Testis (tissue), 2 donors: ENCODE measurements at regions not wholly inside any gene's neighbourhood (a gene's known extent, or its start where the extent isn't known, plus 50 kb on each side); places are given as distances from the start of the nearest gene placed in this dataset.

ENCODE experiments used
- DNase-seq: peaks from one replicate; pipeline ENCODE4 v3.0.0-alpha.2; 2019
- H3K27ac ChIP-seq, 2 donors: fragments of 200-600 bp; sonication (generic); one replicate each; pipeline ENCODE4 v1.5.1; 2019
- H3K27me3 ChIP-seq: fragments of 200-600 bp; sonication (generic); one replicate; pipeline ENCODE4 v1.5.1; 2019
- H3K36me3 ChIP-seq: fragments of 200-600 bp; sonication (generic); one replicate; pipeline ENCODE4 v1.5.1; 2017; ENCODE audit warnings: low read depth; ENCODE audit errors: missing control alignments
- H3K4me1 ChIP-seq: fragments of 200-600 bp; sonication (generic); one replicate; pipeline ENCODE4 v1.5.1; 2019
- H3K4me3 ChIP-seq, 2 donors: fragments of 200-600 bp; sonication (generic); one replicate each; pipeline ENCODE4 v1.5.1; 2017 to 2019
- H3K9me3 ChIP-seq: fragments of 200-600 bp; sonication (generic); one replicate; pipeline ENCODE4 v1.5.1; 2017
- POLR2A ChIP-seq: fragments of 450-650 bp; IDR thresholded peaks from one replicate; pipeline ENCODE4 v1.6.1; 2017; ENCODE audit warnings: antibody characterized with exemption, mild to moderate bottlenecking, moderate library complexity
- WGBS, 2 donors: methylation state at CpG; one replicate each; pipeline ENCODE4 v1.1.5; 2018; 5-methylcytosine and 5-hydroxymethylcytosine counted together
- intact Hi-C: fragments of 100-400 bp; cut with DNase I; formaldehyde crosslinking; loops from one replicate; pipeline ENCODE4 v1.15.1; 2023; ENCODE audit warnings: low total_unique reads
- TF ChIP-seq, protein P1 (sequence below), 3 experiments: fragments of 450-650 bp in 2 of 3; fragments of 200-600 bp in 1 of 3; sonication (generic) in 1 of 3; IDR thresholded peaks; one replicate each; pipeline ENCODE4 v1.5.1; 2016 to 2019; ENCODE audit warnings: antibody characterized with exemption in 3 of 3, mild to moderate bottlenecking in 2 of 3, moderate library complexity in 1 of 3

DNA sequence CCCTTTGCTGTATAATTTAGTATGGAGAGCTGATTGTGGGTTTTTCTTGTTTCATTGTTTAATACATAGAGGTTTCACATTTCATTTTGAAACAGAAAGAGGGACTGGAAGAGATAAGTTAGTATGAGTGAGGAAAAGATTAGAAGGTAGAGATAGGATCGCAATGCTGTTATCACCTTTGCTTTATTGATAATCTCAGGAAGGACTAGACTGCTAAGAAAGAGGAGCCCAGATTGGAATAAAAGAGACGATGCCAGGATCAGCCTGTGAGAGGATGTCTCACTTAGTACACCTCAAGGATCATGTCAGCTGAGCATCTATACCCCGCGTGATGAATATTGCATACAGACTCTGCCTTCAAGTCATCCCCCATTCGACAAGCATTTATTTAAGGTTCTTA, 178.0 kb upstream of the DMAC1 start:
- H3K27ac ChIP-seq: no peak overlapping the region
- no peak for TF ChIP-seq POLR2A
- TF ChIP-seq, protein P1, sequence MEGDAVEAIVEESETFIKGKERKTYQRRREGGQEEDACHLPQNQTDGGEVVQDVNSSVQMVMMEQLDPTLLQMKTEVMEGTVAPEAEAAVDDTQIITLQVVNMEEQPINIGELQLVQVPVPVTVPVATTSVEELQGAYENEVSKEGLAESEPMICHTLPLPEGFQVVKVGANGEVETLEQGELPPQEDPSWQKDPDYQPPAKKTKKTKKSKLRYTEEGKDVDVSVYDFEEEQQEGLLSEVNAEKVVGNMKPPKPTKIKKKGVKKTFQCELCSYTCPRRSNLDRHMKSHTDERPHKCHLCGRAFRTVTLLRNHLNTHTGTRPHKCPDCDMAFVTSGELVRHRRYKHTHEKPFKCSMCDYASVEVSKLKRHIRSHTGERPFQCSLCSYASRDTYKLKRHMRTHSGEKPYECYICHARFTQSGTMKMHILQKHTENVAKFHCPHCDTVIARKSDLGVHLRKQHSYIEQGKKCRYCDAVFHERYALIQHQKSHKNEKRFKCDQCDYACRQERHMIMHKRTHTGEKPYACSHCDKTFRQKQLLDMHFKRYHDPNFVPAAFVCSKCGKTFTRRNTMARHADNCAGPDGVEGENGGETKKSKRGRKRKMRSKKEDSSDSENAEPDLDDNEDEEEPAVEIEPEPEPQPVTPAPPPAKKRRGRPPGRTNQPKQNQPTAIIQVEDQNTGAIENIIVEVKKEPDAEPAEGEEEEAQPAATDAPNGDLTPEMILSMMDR (IDR thresholded peaks at IDR 0.05): no peak
- peaks cover 5% of the 10 kb centered on the region for H3K4me1 ChIP-seq
- no peaks in the 10 kb centered on the region for H3K27me3 ChIP-seq
- H3K9me3 ChIP-seq: no peaks in the 10 kb centered on the region
- H3K36me3 ChIP-seq: no peaks in the 10 kb centered on the region
- no peak for DNase-seq
- intact Hi-C loops: no loop called here
- no peak overlapping the region for H3K4me3 ChIP-seq
- 78 to 85% methylated on average over 5 of the region's 5 CpGs for WGBS, 2 donors

DNA sequence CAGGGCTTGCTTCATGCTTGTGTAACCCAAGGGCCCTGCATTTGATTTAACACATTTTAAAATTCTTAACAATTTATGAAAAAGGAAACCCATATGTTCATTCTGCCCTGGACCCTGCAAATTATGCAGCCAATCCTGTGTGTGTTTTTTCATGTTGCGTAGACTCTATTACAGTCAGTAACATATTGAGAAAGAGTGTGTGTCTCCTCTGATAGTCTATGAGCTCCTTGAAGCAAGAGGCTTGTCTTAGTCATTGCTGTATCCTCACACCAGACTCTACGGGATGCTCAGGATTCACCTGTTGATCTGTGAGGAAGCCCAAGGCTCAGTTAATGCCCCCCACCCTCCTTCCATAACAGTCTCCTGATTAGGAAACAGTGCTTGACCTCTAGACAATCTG, 177.3 kb upstream of the DMAC1 start:
- Histone ChIP-seq H3K36me3 (no peaks in the 10 kb centered on the region), H3K27ac (no peak overlapping the region), H3K4me1 (peaks cover 3% of the 10 kb centered on the region), H3K4me3 (no peak overlapping the region), H3K27me3 (no peaks in the 10 kb centered on the region), H3K9me3 (no peaks in the 10 kb centered on the region)
- WGBS, 2 donors: 87 to 90% methylated on average over 2 of the region's 2 CpGs
- no peak for TF ChIP-seq POLR2A
- TF ChIP-seq, protein P1 (IDR thresholded peaks at IDR 0.05): no peak
- intact Hi-C loops: no loop called here
- no peak for DNase-seq

DNA sequence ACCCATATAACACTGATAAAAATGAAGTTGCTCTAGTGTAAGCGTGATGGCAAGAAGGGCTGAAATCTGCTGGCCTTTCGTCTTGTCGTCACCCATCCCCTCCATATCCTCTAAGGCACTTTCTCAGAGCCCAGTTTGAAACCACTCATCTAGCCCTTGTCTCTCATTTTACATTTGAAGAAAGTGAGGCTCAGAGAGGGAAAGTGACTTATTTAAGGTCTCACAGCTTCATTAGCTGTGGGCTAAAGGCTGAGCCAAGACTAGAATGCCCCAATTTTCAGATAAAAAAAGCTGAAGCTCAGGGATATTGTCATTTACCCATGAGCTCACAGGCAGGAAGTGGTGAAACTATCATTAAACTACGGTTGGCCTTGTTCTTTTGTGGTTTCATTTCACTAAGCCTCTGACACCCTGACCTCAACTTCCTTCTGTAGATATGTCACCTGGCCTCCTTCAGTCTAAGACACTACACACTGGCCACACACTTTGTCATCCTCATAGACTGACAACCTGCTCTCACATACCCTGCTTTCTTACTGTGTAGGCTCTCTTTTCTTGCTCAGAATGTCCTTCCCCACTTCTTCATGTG, 176.7 kb upstream of the DMAC1 start:
- H3K4me3 ChIP-seq: no peak overlapping the region
- no peak overlapping the region for H3K27ac ChIP-seq
- intact Hi-C loops: no loop called here
- 81 to 83% methylated on average over 4 of the region's 4 CpGs for WGBS, 2 donors
- no peaks in the 10 kb centered on the region for H3K36me3 ChIP-seq
- no peak for DNase-seq
- TF ChIP-seq POLR2A: no peak
- TF ChIP-seq, protein P1 (IDR thresholded peaks at IDR 0.05): no peak
- H3K4me1 ChIP-seq: peaks cover 3% of the 10 kb centered on the region
- no peaks in the 10 kb centered on the region for H3K9me3 ChIP-seq
- no peaks in the 10 kb centered on the region for H3K27me3 ChIP-seq

DNA sequence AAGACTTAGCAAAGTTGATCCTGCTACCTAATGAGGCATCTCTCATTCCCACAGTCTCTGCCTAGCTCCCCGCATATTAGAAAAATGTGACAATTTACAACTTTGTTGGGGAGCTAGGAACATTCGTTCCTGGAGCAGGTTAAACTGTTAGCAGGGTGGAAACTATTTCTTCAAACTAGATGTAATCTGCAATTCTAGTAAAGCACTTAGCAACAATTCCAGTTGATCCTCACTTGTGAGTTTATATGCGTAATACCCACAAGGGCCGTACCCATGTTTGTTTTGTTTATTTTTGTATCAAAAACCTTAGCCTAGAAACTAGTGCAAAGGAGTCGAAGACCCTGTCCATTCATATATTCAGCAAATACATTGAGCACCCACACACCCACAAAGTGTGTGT, 175.8 kb upstream of the DMAC1 start:
- intact Hi-C loops: no loop called here
- Histone ChIP-seq H3K36me3 (no peaks in the 10 kb centered on the region), H3K27me3 (no peaks in the 10 kb centered on the region), H3K27ac (no peak overlapping the region), H3K9me3 (no peaks in the 10 kb centered on the region), H3K4me3 (no peak overlapping the region), H3K4me1 (no peaks in the 10 kb centered on the region)
- no peak for DNase-seq
- no peak for TF ChIP-seq POLR2A
- TF ChIP-seq, protein P1 (IDR thresholded peaks at IDR 0.05): no peak
- 82 to 88% methylated on average over 5 of the region's 5 CpGs for WGBS, 2 donors

DNA sequence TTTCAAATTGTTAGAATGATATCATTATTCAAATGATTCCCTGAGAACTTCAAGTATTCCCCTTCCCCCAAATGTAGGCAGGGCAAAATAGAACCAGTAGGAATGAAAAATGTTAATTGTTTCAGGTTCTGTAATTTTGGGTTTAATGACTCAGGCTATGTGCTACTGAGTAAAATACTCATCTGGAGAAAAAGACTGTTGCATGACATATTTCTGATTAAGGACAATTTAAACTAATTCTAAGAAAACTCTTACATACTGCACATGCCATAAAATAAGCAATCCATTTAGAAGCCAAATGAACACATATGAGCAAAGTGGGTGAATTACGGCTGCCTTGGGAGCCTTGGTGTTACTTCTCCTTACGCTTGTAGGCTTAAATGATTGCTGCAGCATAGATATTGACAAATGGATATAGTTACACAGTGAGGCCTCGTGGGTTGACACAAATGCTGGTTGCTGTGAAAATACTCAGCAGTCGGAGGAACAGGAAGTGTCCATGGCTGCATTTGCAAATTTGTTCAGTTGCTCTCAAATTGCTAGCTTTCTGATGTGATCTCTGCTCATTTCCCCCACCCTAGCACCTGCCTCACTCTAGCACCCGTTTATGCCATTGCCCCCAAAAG, 174.9 kb upstream of the DMAC1 start:
- WGBS, 2 donors: 73 to 78% methylated on average over 5 of the region's 5 CpGs
- TF ChIP-seq, protein P1 (IDR thresholded peaks at IDR 0.05): no peak
- TF ChIP-seq POLR2A: no peak
- Histone ChIP-seq H3K27me3 (no peaks in the 10 kb centered on the region), H3K4me3 (no peak overlapping the region), H3K9me3 (no peaks in the 10 kb centered on the region), H3K27ac (no peak overlapping the region), H3K4me1 (no peaks in the 10 kb centered on the region), H3K36me3 (no peaks in the 10 kb centered on the region)
- intact Hi-C loops: no loop called here
- DNase-seq: no peak
